Liver (tissue), 3 donors: ENCODE measurements at regions not wholly inside any gene's neighbourhood (a gene's known extent, or its start where the extent isn't known, plus 50 kb on each side); places are given as distances from the start of the nearest gene placed in this dataset.

Experiments
- SP1 ChIP-seq: IDR thresholded peaks from 2 replicates; pipeline ENCODE4 v1.6.1; 2018; ENCODE audit warnings: antibody characterized with exemption, mild to moderate bottlenecking
- TF ChIP-seq, protein P1 (sequence below): fragments of 150-350 bp; IDR thresholded peaks from 2 replicates; pipeline ENCODE4 v1.5.1; 2017; ENCODE audit warnings: improper control_type of control experiment, low read depth, low read length; ENCODE audit not compliant: missing input control
- TF ChIP-seq, protein P2 (sequence below): IDR thresholded peaks from 2 replicates; pipeline ENCODE4 v1.6.1; 2016; ENCODE audit warnings: antibody characterized with exemption, mild to moderate bottlenecking
- TF ChIP-seq, protein P3 (sequence below): IDR thresholded peaks from 2 replicates; pipeline ENCODE4 v1.6.1; 2016; ENCODE audit warnings: antibody characterized with exemption
- TF ChIP-seq, protein P4 (sequence below): IDR thresholded peaks from 2 replicates; pipeline ENCODE4 v1.6.1; 2016; ENCODE audit warnings: antibody characterized with exemption
- donor health status: healthy.
- donor health status: healthy.

DNA sequence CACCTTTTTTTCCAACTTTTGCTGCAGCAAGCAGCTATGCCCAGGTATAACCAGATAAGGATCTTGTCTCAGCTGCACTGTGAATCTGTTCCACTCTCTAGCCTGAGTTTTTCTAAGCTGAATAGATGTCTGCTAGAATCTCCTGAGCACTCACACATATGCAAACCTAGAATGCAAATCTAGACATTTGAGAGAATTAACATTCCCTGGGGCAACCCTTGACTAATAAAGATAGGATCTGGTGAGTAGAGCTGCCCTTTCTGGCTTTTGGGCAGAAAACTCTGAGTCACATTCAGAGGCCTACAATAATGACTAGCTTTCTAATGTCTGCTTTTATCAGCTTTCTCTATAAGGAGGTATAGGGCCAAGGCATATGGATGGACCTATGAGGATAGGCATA lies 61.4 kb upstream of the BARHL2 start:
- TF ChIP-seq, protein P1, sequence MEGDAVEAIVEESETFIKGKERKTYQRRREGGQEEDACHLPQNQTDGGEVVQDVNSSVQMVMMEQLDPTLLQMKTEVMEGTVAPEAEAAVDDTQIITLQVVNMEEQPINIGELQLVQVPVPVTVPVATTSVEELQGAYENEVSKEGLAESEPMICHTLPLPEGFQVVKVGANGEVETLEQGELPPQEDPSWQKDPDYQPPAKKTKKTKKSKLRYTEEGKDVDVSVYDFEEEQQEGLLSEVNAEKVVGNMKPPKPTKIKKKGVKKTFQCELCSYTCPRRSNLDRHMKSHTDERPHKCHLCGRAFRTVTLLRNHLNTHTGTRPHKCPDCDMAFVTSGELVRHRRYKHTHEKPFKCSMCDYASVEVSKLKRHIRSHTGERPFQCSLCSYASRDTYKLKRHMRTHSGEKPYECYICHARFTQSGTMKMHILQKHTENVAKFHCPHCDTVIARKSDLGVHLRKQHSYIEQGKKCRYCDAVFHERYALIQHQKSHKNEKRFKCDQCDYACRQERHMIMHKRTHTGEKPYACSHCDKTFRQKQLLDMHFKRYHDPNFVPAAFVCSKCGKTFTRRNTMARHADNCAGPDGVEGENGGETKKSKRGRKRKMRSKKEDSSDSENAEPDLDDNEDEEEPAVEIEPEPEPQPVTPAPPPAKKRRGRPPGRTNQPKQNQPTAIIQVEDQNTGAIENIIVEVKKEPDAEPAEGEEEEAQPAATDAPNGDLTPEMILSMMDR: no peak
- TF ChIP-seq, protein P2, sequence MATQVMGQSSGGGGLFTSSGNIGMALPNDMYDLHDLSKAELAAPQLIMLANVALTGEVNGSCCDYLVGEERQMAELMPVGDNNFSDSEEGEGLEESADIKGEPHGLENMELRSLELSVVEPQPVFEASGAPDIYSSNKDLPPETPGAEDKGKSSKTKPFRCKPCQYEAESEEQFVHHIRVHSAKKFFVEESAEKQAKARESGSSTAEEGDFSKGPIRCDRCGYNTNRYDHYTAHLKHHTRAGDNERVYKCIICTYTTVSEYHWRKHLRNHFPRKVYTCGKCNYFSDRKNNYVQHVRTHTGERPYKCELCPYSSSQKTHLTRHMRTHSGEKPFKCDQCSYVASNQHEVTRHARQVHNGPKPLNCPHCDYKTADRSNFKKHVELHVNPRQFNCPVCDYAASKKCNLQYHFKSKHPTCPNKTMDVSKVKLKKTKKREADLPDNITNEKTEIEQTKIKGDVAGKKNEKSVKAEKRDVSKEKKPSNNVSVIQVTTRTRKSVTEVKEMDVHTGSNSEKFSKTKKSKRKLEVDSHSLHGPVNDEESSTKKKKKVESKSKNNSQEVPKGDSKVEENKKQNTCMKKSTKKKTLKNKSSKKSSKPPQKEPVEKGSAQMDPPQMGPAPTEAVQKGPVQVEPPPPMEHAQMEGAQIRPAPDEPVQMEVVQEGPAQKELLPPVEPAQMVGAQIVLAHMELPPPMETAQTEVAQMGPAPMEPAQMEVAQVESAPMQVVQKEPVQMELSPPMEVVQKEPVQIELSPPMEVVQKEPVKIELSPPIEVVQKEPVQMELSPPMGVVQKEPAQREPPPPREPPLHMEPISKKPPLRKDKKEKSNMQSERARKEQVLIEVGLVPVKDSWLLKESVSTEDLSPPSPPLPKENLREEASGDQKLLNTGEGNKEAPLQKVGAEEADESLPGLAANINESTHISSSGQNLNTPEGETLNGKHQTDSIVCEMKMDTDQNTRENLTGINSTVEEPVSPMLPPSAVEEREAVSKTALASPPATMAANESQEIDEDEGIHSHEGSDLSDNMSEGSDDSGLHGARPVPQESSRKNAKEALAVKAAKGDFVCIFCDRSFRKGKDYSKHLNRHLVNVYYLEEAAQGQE: no peak
- TF ChIP-seq, protein P3, sequence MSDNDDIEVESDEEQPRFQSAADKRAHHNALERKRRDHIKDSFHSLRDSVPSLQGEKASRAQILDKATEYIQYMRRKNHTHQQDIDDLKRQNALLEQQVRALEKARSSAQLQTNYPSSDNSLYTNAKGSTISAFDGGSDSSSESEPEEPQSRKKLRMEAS: no peak
- no peak for TF ChIP-seq SP1
- TF ChIP-seq, protein P4, sequence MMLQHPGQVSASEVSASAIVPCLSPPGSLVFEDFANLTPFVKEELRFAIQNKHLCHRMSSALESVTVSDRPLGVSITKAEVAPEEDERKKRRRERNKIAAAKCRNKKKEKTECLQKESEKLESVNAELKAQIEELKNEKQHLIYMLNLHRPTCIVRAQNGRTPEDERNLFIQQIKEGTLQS: no peak
